ENCODE measurements at regions not wholly inside any gene's neighbourhood (a gene's known extent, or its start where the extent isn't known, plus 50 kb on each side); places are given as distances from the start of the nearest gene placed in this dataset.
"Not testable (repeated sequence)": the region's sequence is repeated elsewhere in the genome, so short reads cannot be mapped to it uniquely, and the experiment has no call there.

GRCh38 chr4:86523333-86523732 lies 70.8 kb upstream of the PTPN13 start:
- TF ChIP-seq ATF2 (CRISPR knock-in tag; IDR thresholded peaks at IDR 0.05; ENCODE audit: borderline replicate concordance, low read depth) (no peak), JAZF1 (CRISPR knock-in tag; IDR thresholded peaks at IDR 0.05) (no peak), STAT6 (CRISPR knock-in tag; conservative IDR thresholded peaks at IDR 0.05; ENCODE audit: low read depth) (no peak), CTCF (IDR thresholded peaks at IDR 0.05) (no peak), GRHL2 (CRISPR knock-in tag; IDR thresholded peaks at IDR 0.05; ENCODE audit: insufficient replicate concordance, severe bottlenecking) (no peak), AR (CRISPR knock-in tag; IDR thresholded peaks at IDR 0.05) (no peak)

GRCh38 chr4:86527713-86528112 lies 66.4 kb upstream of the PTPN13 start:
- H3K4me1 Mint-ChIP-seq; CTCF ChIA-PET; POLR2A ChIA-PET; ATAC-seq; H3K27me3 Mint-ChIP-seq (ENCODE audit: low read depth); H3K36me3 Mint-ChIP-seq; H3K4me3 Mint-ChIP-seq; DNase-seq (ENCODE audit: low spot score); H3K27ac Mint-ChIP-seq: not testable (repeated sequence)
- H3K9me3 Mint-ChIP-seq, result peaks cover 15% of the 10 kb centered on the region

More at GRCh38 chr4:86523333-86523732, 70.8 kb upstream of the PTPN13 start:
- Mint-ChIP-seq H3K4me3 (no peak overlapping the region), H3K27ac (no peak overlapping the region), H3K27me3 (ENCODE audit: low read depth) (peaks cover 3% of the 10 kb centered on the region), H3K4me1 (no peaks in the 10 kb centered on the region), H3K36me3 (peaks cover 42% of the 10 kb centered on the region), H3K9me3 (peaks cover 59% of the 10 kb centered on the region)
- CTCF ChIA-PET, result interaction anchor here (1.4 kb wide), 1 partner anchor 25 kb away, joined by 4 read pairs; no protein-coding TSS in a partner anchor
- POLR2A ChIA-PET, result no interaction called here
- DNase-seq (ENCODE audit: low spot score) (no peak), ATAC-seq (no peak)

- H3K4me3 Mint-ChIP-seq, result no peak overlapping the region
- no peak for TF ChIP-seq ATF3 (CRISPR knock-in tag; conservative IDR thresholded peaks at IDR 0.05)
- TF ChIP-seq ZNF396 (CRISPR knock-in tag; IDR thresholded peaks at IDR 0.05; ENCODE audit: borderline replicate concordance), result no peak
- no peak for TF ChIP-seq MYBL2 (CRISPR knock-in tag; IDR thresholded peaks at IDR 0.05)
- no peak for TF ChIP-seq NFE2L1 (CRISPR knock-in tag; IDR thresholded peaks at IDR 0.05)
- no peak for TF ChIP-seq EMX1 (CRISPR knock-in tag; IDR thresholded peaks at IDR 0.05)
- ChIA-PET POLR2A (no interaction called here), CTCF (no interaction called here)
- H3K4me1 Mint-ChIP-seq, result no peaks in the 10 kb centered on the region
- no peaks in the 10 kb centered on the region for H3K27me3 Mint-ChIP-seq (ENCODE audit: low read depth)
- H3K36me3 Mint-ChIP-seq, result 0 out of 2 replicates have a peak, but pooled peaks cover 2% of the 10 kb centered on the region
- peaks cover 2% of the 10 kb centered on the region for H3K9me3 Mint-ChIP-seq
- ATAC-seq (no peak), DNase-seq (ENCODE audit: low spot score) (no peak)
- no peak overlapping the region for H3K27ac Mint-ChIP-seq
These were observed 64.7 kb upstream of the PTPN13 start for GRCh38 chr4:86529436-86529835.
